GM23248 (cell line): ENCODE measurements at regions not wholly inside any gene's neighbourhood (a gene's known extent, or its start where the extent isn't known, plus 50 kb on each side); places are given as distances from the start of the nearest gene placed in this dataset.

ENCODE experiments used
- DNase-seq: peaks from one replicate; pipeline ENCODE4 v3.0.0-alpha.2; 2015
- H2AFZ ChIP-seq: fragments of 200-600 bp; sonication (generic); 2 replicates; pipeline ENCODE4 v1.6.1; 2016; ENCODE audit warnings: antibody characterized with exemption
- H3F3A ChIP-seq: fragments of 200-600 bp; sonication (generic); 2 replicates; pipeline ENCODE4 v1.6.1; 2016; ENCODE audit warnings: mild to moderate bottlenecking, antibody characterized with exemption, mixed run types; ENCODE audit not compliant: insufficient read depth
- H3K27ac ChIP-seq: fragments of 200-600 bp; sonication (generic); 2 replicates; pipeline ENCODE4 v1.5.1; 2016; ENCODE audit warnings: mild to moderate bottlenecking
- H3K27me3 ChIP-seq: fragments of 200-600 bp; sonication (generic); replicated peaks from 2 replicates; pipeline ENCODE4 v1.6.1; 2016; ENCODE audit warnings: mild to moderate bottlenecking; ENCODE audit not compliant: insufficient read depth
- H3K36me3 ChIP-seq: fragments of 200-600 bp; sonication (generic); 2 replicates; pipeline ENCODE4 v1.6.1; 2016; ENCODE audit warnings: low read depth, mild to moderate bottlenecking
- H3K4me1 ChIP-seq: fragments of 200-600 bp; sonication (generic); 2 replicates; pipeline ENCODE4 v1.6.1; 2016; ENCODE audit warnings: mild to moderate bottlenecking; ENCODE audit not compliant: insufficient read depth
- H3K4me2 ChIP-seq: fragments of 200-600 bp; sonication (generic); one replicate; pipeline ENCODE4 v1.6.1; 2016; ENCODE audit warnings: mild to moderate bottlenecking; ENCODE audit not compliant: unreplicated experiment
- H3K4me3 ChIP-seq: fragments of 200-600 bp; sonication (generic); 2 replicates; pipeline ENCODE4 v1.5.1; 2016; ENCODE audit warnings: mild to moderate bottlenecking
- H3K79me2 ChIP-seq: fragments of 200-600 bp; sonication (generic); 2 replicates; pipeline ENCODE4 v1.6.1; 2016; ENCODE audit warnings: mild to moderate bottlenecking; ENCODE audit not compliant: insufficient read depth
- H3K9ac ChIP-seq: fragments of 200-600 bp; sonication (generic); 2 replicates; pipeline ENCODE4 v1.6.1; 2016; ENCODE audit warnings: mild to moderate bottlenecking
- H3K9me2 ChIP-seq: fragments of 200-600 bp; sonication (generic); 2 replicates; pipeline ENCODE4 v1.6.1; 2016; ENCODE audit warnings: mixed run types, mild to moderate bottlenecking, moderate library complexity; ENCODE audit not compliant: insufficient read depth
- H3K9me3 ChIP-seq: fragments of 200-600 bp; sonication (generic); one replicate; pipeline ENCODE4 v1.6.1; 2017; ENCODE audit warnings: low read depth
- H4K20me1 ChIP-seq: fragments of 200-600 bp; sonication (generic); 2 replicates; pipeline ENCODE4 v1.6.0; 2016; ENCODE audit not compliant: insufficient read depth
- EZH2 ChIP-seq: fragments of 200-600 bp; sonication (generic); IDR thresholded peaks from 2 replicates; pipeline ENCODE4 v1.6.1; 2018; ENCODE audit warnings: antibody characterized with exemption, mild to moderate bottlenecking; ENCODE audit not compliant: insufficient read depth, poor library complexity, severe bottlenecking
- EZH2phosphoT487 ChIP-seq: fragments of 200-600 bp; sonication (generic); IDR thresholded peaks from 2 replicates; pipeline ENCODE4 v1.6.1; 2018; ENCODE audit warnings: antibody characterized with exemption, moderate library complexity, mild to moderate bottlenecking, low read depth; ENCODE audit not compliant: insufficient read depth
- WGBS, 2 experiments: methylation state at CpG; one replicate each; pipeline ENCODE4 v1.1.6; 2015 to 2017; ENCODE audit warnings: low lambda C conversion rate in 2 of 2, low coverage in 1 of 2; ENCODE audit errors: missing lambda C conversion rate in 2 of 2; 5-methylcytosine and 5-hydroxymethylcytosine counted together
- in situ Hi-C: fragments of 300-500 bp; cut with MboI; formaldehyde crosslinking; loops from 2 replicates; pipeline ENCODE4 v1.15.0; 2020

DNA sequence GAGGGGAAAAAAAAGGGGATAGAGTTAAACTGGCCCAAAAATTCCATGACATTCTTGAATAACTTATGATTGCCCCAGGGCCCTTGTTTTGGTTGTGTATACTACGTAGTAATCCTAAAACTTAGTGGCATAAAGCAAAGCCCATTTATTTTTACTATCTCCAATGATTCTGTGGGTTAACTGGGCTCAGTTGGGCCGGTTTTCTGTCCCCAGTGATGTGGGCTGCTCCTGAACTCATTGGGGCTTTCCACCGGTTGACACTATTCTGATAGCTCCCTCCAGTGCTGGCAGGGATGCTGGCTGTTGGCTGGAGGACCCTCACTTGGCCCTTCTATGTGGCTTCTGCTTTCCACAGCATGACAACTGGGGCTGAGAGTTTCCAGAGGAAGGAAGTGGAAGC lies 60.0 kb upstream of the TGIF1 start:
- in situ Hi-C loops: no loop called here
- Histone ChIP-seq H3K36me3 (no peaks in the 10 kb centered on the region), H3K4me2 (no peak overlapping the region), H3K9me2 (no peaks in the 10 kb centered on the region), H2AFZ (no peak overlapping the region), H3K4me1 (no peaks in the 10 kb centered on the region), H3K27me3 (no peaks in the 10 kb centered on the region; the same call in 1 of the 2 replicates), H3K4me3 (no peak overlapping the region), H3K9ac (no peak overlapping the region), H3K9me3 (no peaks in the 10 kb centered on the region), H3F3A (no peaks in the 10 kb centered on the region), H4K20me1 (no peaks in the 10 kb centered on the region), H3K27ac (no peak overlapping the region), H3K79me2 (no peaks in the 10 kb centered on the region)
- TF ChIP-seq EZH2phosphoT487: no peak
- TF ChIP-seq EZH2: no peak
- WGBS, 2 experiments: 63 to 65% methylated on average over 3 of the region's 3 CpGs
- DNase-seq: no peak

DNA sequence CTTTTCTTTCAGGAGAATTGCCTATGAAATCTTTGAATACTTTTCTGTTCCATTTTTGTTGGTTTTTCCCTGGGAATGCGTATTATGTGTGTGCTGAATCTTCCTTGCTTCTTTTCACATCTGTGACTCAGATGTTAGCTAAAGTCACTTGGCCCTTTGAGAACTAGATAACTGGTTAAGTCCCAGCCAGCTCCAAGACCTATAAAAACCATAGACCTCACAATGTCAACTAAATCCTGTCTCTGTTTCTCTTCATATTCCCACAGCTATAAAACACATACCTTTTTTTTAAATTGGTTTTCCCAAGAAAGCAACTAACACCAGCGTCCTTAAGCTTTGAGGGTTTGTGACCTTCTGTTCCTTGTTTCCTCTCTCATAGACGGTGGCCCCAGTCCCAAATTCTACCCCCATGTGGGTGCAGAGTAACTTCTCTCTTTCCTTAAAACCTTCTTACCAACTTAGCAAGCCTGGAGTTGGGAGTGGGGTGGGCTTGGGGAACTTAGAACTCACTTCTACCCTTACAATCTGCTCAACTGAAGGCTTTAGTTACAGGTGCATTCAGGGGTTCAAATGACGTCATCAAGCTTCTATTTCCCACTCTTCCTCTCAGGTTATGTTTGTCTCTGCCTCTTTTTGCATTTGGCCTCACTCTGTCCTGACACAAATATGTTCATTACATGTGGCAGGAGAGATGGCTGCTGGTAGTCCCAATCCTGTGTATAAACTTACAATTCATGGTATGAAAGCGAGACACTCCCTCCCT lies 58.1 kb upstream of the TGIF1 start:
- no peak overlapping the region for H3K4me3 ChIP-seq
- no peaks in the 10 kb centered on the region for H3K9me3 ChIP-seq
- H2AFZ ChIP-seq: peak overlapping the region; percentile 34; the same call in 1 of the 2 replicates
- H3F3A ChIP-seq: no peaks in the 10 kb centered on the region
- no peaks in the 10 kb centered on the region for H3K36me3 ChIP-seq
- no peak overlapping the region for H3K27ac ChIP-seq
- TF ChIP-seq EZH2phosphoT487 (no peak), EZH2 (no peak)
- no peaks in the 10 kb centered on the region; the same call in 1 of the 2 replicates for H3K27me3 ChIP-seq
- no peak overlapping the region for H3K9ac ChIP-seq
- H3K4me2 ChIP-seq: no peak overlapping the region
- peak; percentile 6 for DNase-seq
- WGBS, 2 experiments: 10 to 16% methylated on average over 5 of the region's 5 CpGs
- H3K79me2 ChIP-seq: no peaks in the 10 kb centered on the region
- no peaks in the 10 kb centered on the region for H4K20me1 ChIP-seq
- H3K9me2 ChIP-seq: no peaks in the 10 kb centered on the region
- in situ Hi-C loops: no loop called here
- H3K4me1 ChIP-seq: no peaks in the 10 kb centered on the region

DNA sequence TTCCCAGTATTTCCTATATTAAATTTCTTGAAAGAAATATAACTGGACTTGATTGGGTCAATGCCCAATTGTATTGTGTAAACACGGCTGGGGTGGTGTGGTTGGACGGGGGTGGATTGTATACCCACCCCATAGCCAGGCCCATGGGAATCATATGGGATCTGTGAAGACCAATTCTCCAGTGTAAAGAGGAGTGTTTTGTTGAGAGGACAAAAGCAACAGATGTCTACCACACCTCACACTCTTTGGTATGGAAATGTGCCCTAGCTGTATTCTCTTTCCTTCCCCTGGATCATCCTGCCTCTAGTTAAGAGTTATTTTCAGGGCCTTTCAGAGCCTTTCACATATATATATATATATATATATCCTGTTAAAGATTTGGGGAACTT lies 57.5 kb upstream of the TGIF1 start:
- no peak overlapping the region for H3K4me2 ChIP-seq
- no peak overlapping the region for H3K4me3 ChIP-seq
- DNase-seq: no peak
- no peaks in the 10 kb centered on the region for H3F3A ChIP-seq
- no peaks in the 10 kb centered on the region for H3K4me1 ChIP-seq
- in situ Hi-C loops: no loop called here
- no peak for TF ChIP-seq EZH2phosphoT487
- TF ChIP-seq EZH2: no peak
- H3K79me2 ChIP-seq: no peaks in the 10 kb centered on the region
- H3K27me3 ChIP-seq: no peaks in the 10 kb centered on the region; the same call in 1 of the 2 replicates
- H3K27ac ChIP-seq: no peak overlapping the region
- no peak overlapping the region for H2AFZ ChIP-seq
- no peaks in the 10 kb centered on the region for H3K9me2 ChIP-seq
- H3K9ac ChIP-seq: no peak overlapping the region
- WGBS, 2 experiments: 51 to 60% methylated on average over 2 of the region's 2 CpGs
- H3K36me3 ChIP-seq: no peaks in the 10 kb centered on the region
- no peaks in the 10 kb centered on the region for H3K9me3 ChIP-seq
- H4K20me1 ChIP-seq: no peaks in the 10 kb centered on the region

DNA sequence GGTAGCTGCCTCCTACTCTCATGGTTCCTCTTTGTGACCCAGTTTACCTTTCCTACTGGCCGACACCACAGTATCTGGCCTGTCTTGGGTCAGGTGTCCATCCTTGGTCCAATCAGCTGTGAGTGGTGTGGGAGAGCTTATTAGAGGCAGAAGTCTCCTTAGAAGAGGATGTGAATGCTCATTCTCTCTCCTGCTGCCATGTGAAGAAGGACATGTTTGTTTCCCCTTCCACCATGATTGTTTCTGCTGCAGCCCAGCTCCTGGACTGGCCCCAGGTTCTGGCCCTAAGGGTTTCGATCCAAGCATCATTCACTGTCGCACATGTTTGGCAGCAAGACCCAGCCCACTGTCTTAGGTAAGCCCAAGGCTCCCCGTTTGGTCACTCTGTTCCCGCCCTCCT lies 55.3 kb upstream of the TGIF1 start:
- no peak overlapping the region for H3K27ac ChIP-seq
- no peak overlapping the region for H3K9ac ChIP-seq
- H3K9me2 ChIP-seq: no peaks in the 10 kb centered on the region
- H3K4me2 ChIP-seq: no peak overlapping the region
- no peak overlapping the region for H2AFZ ChIP-seq
- DNase-seq: no peak
- whole genome bisulfite sequencing, 2 experiments: 59 to 67% methylated on average over 5 of the region's 5 CpGs
- H3K9me3 ChIP-seq: no peaks in the 10 kb centered on the region
- in situ Hi-C loops: no loop called here
- no peaks in the 10 kb centered on the region for H3K4me1 ChIP-seq
- H3K36me3 ChIP-seq: no peaks in the 10 kb centered on the region
- no peaks in the 10 kb centered on the region; the same call in 1 of the 2 replicates for H3K27me3 ChIP-seq
- no peaks in the 10 kb centered on the region for H3K79me2 ChIP-seq
- no peaks in the 10 kb centered on the region for H3F3A ChIP-seq
- no peaks in the 10 kb centered on the region for H4K20me1 ChIP-seq
- no peak overlapping the region for H3K4me3 ChIP-seq
- TF ChIP-seq EZH2 (no peak), EZH2phosphoT487 (no peak)

DNA sequence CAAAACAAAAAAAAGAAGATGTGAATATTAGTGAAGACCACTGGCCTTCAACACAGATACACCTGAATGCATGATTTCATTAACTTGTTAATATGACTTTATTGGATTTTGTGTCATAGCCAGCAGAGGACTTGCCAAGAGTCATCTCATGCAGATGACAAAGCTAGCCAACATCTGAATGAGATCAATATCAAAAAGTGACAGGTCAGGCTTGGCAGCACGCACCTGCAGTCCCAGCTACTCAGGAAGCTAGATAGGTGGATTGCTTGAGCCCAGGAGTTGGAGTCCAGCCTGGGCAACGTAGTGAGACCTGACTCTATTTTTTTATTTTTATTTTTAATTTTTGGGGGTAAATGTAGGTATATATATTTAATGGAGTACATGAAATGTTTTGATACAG lies 54.5 kb upstream of the TGIF1 start:
- no peaks in the 10 kb centered on the region; the same call in 1 of the 2 replicates for H3K27me3 ChIP-seq
- no peak overlapping the region for H3K27ac ChIP-seq
- in situ Hi-C loops: no loop called here
- H3K4me1 ChIP-seq: no peaks in the 10 kb centered on the region
- no peak overlapping the region for H3K4me2 ChIP-seq
- no peaks in the 10 kb centered on the region for H3K36me3 ChIP-seq
- no peaks in the 10 kb centered on the region for H3K9me3 ChIP-seq
- no peak overlapping the region for H2AFZ ChIP-seq
- no peaks in the 10 kb centered on the region for H3F3A ChIP-seq
- H3K9me2 ChIP-seq: no peaks in the 10 kb centered on the region
- DNase-seq: no peak
- H3K4me3 ChIP-seq: no peak overlapping the region
- 58 to 65% methylated on average over 2 of the region's 2 CpGs for WGBS, 2 experiments
- TF ChIP-seq EZH2phosphoT487: no peak
- TF ChIP-seq EZH2: no peak
- no peak overlapping the region for H3K9ac ChIP-seq
- H4K20me1 ChIP-seq: no peaks in the 10 kb centered on the region
- H3K79me2 ChIP-seq: no peaks in the 10 kb centered on the region
